PC-3 (cell line): ENCODE measurements at regions not wholly inside any gene's neighbourhood (a gene's known extent, or its start where the extent isn't known, plus 50 kb on each side); places are given as distances from the start of the nearest gene placed in this dataset.

ENCODE experiments used
- ATAC-seq: fragments of 200-7000 bp; cut with Tn5 transposase; 2 replicates; pipeline ENCODE4 v1.9.1; 2020; ENCODE audit warnings: mild to moderate bottlenecking, moderate library complexity
- BruUV-seq: library from RNA; stranded (reverse); fragments of 400-500 nt; replicated peaks from 2 replicates; lab custom pipeline; 2021; lab: Mats Ljungman, UMichigan
- CTCF ChIA-PET: fragments of 300-600 bp; sonication (Branson Sonifier 250); formaldehyde crosslinking; loops from one replicate; lab custom pipeline; 2022; ENCODE audit warnings: antibody characterized with exemption; lab: Charles Lee
- POLR2A ChIA-PET: fragments of 300-600 bp; sonication (Branson Sonifier 250); formaldehyde crosslinking; loops from one replicate; lab custom pipeline; 2022; ENCODE audit warnings: antibody characterized with exemption; ENCODE audit not compliant: unreplicated experiment; lab: Charles Lee
- DNase-seq: peaks from one replicate; pipeline ENCODE4 v3.0.0-alpha.2; 2015
- H2AFZ ChIP-seq: fragments of 300-600 bp; sonication (generic); 2 replicates; pipeline ENCODE4 v1.6.0; 2016; ENCODE audit warnings: antibody characterized with exemption, low read length
- H3F3A ChIP-seq: fragments of 300-600 bp; sonication (generic); one replicate; pipeline ENCODE4 v1.6.0; 2017; ENCODE audit warnings: antibody characterized with exemption, low read length, control low read depth, mild to moderate bottlenecking; ENCODE audit not compliant: unreplicated experiment
- H3K27ac ChIP-seq: fragments of 300-600 bp; sonication (generic); 2 replicates; pipeline ENCODE4 v1.5.1; 2016; ENCODE audit warnings: mild to moderate bottlenecking, low read length
- H3K27me3 ChIP-seq: fragments of 300-600 bp; sonication (generic); 2 replicates; pipeline ENCODE4 v1.6.1; 2016; ENCODE audit warnings: low read length, mixed read lengths
- H3K36me3 ChIP-seq: fragments of 300-600 bp; sonication (generic); 2 replicates; pipeline ENCODE4 v1.6.1; 2016; ENCODE audit warnings: low read depth, mixed run types, low read length, mixed read lengths
- H3K4me1 ChIP-seq: fragments of 300-600 bp; sonication (generic); 2 replicates; pipeline ENCODE4 v1.5.1; 2016; ENCODE audit warnings: low read length; ENCODE audit not compliant: insufficient read depth
- H3K4me2 ChIP-seq: fragments of 300-600 bp; sonication (generic); 2 replicates; pipeline ENCODE4 v1.6.0; 2016; ENCODE audit warnings: low read length
- H3K4me3 ChIP-seq: fragments of 300-600 bp; sonication (generic); 2 replicates; pipeline ENCODE4 v1.5.1; 2016; ENCODE audit warnings: mild to moderate bottlenecking, low read length, mixed read lengths
- H3K79me2 ChIP-seq: fragments of 300-600 bp; sonication (generic); 2 replicates; pipeline ENCODE4 v1.6.1; 2017; ENCODE audit warnings: low read length, mixed read lengths
- H3K9ac ChIP-seq: fragments of 300-600 bp; sonication (generic); 2 replicates; pipeline ENCODE4 v1.6.0; 2016; ENCODE audit warnings: mild to moderate bottlenecking, low read length
- H3K9me2 ChIP-seq: fragments of 300-600 bp; sonication (generic); replicated peaks from 2 replicates; pipeline ENCODE4 v1.6.1; 2016; ENCODE audit warnings: mixed run types, low read length, mixed read lengths
- H3K9me3 ChIP-seq: fragments of 300-600 bp; sonication (generic); 2 replicates; pipeline ENCODE4 v1.6.1; 2016; ENCODE audit warnings: low read length, mixed read lengths
- H4K20me1 ChIP-seq: fragments of 300-600 bp; sonication (generic); 2 replicates; pipeline ENCODE4 v1.6.1; 2016; ENCODE audit warnings: low read length, mixed read lengths
- EZH2 ChIP-seq: fragments of 300-600 bp; sonication (generic); IDR thresholded peaks from one replicate; pipeline ENCODE4 v1.6.1; 2017; ENCODE audit warnings: antibody characterized with exemption, mild to moderate bottlenecking, low read length; ENCODE audit not compliant: unreplicated experiment
- EZH2phosphoT487 ChIP-seq: fragments of 300-600 bp; sonication (generic); IDR thresholded peaks from 2 replicates; pipeline ENCODE4 v1.6.1; 2018; ENCODE audit warnings: mild to moderate bottlenecking, antibody characterized with exemption, low read length, borderline replicate concordance
- intact Hi-C: fragments of 100-400 bp; cut with micrococcal nuclease; formaldehyde crosslinking; loops from 2 replicates; pipeline ENCODE4 v1.9.0; 2023
- TF ChIP-seq, protein P1 (sequence below): fragments of 300-600 bp; sonication (generic); conservative IDR thresholded peaks from 2 replicates; pipeline ENCODE4 v1.5.1; 2017; ENCODE audit warnings: antibody characterized with exemption, low read depth, mild to moderate bottlenecking, low read length

DNA sequence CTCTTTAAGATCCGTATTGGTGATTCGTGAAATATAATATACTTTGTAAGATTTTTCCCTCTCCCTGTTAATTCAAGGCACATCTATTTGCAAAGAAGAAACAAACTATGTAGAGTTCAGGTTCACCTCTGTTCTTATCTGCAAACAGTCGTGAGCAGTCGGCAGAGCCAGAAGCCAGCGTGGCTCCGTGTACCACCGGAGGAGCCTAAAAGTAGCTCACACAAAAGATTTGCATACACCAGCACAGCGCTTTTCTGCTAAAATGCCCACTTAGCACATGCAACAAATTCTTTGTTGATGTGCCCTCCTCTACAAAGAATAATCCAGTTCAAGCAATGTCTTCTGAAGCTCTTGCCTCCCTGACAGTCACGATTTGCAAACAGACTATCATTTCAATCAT is 416.0 kb upstream of the TENM3 start:
- CTCF ChIA-PET, result no interaction called here
- Histone ChIP-seq H3K27me3 (no peaks in the 10 kb centered on the region), H3K9ac (no peak overlapping the region), H3K4me3 (no peak overlapping the region), H4K20me1 (no peaks in the 10 kb centered on the region), H3K9me2 (no peaks in the 10 kb centered on the region), H3K36me3 (no peaks in the 10 kb centered on the region), H2AFZ (no peak overlapping the region), H3K27ac (no peak overlapping the region), H3K4me1 (no peaks in the 10 kb centered on the region), H3K79me2 (no peaks in the 10 kb centered on the region), H3K4me2 (no peak overlapping the region), H3K9me3 (no peaks in the 10 kb centered on the region), H3F3A (no peaks in the 10 kb centered on the region)
- no peak for DNase-seq
- BruUV-seq, result no TSS peak
- POLR2A ChIA-PET, result no interaction called here
- intact Hi-C loops, result no loop called here
- no peak for ATAC-seq
- TF ChIP-seq EZH2, result no peak
- TF ChIP-seq, protein P1, sequence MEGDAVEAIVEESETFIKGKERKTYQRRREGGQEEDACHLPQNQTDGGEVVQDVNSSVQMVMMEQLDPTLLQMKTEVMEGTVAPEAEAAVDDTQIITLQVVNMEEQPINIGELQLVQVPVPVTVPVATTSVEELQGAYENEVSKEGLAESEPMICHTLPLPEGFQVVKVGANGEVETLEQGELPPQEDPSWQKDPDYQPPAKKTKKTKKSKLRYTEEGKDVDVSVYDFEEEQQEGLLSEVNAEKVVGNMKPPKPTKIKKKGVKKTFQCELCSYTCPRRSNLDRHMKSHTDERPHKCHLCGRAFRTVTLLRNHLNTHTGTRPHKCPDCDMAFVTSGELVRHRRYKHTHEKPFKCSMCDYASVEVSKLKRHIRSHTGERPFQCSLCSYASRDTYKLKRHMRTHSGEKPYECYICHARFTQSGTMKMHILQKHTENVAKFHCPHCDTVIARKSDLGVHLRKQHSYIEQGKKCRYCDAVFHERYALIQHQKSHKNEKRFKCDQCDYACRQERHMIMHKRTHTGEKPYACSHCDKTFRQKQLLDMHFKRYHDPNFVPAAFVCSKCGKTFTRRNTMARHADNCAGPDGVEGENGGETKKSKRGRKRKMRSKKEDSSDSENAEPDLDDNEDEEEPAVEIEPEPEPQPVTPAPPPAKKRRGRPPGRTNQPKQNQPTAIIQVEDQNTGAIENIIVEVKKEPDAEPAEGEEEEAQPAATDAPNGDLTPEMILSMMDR, result no peak
- TF ChIP-seq EZH2phosphoT487, result no peak

DNA sequence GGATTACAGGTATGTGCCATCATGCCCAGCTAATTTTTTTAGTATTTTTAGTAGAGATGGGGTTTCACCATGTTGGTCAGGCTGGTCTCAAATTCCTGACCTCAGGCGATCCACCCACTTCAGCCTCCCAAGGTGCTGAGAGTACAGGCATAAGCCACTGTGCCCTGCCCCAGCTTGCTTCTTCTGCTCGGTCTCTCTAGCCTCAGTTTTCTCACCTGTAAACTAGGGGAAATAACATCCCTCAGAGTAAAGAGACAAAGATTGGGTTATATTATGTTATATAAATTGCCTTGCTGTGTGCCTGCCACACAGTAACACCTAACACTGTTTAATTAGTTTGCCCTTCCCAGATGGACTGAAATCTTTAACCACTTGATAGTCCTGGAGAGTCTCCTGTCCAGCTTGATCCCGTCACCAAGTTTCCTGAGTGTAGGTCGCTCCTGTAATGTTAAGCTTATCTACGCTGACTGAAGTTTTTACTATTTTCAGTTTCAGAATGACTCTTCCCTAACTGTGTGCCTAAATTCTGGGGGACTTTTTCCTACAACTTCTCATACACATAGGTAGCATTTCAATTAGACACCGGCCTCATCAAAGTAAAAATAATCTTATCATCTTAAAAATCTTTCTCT is 412.7 kb upstream of the TENM3 start:
- no peak for DNase-seq
- BruUV-seq, result no TSS peak
- Histone ChIP-seq H3K4me1 (no peaks in the 10 kb centered on the region), H3K9me2 (no peaks in the 10 kb centered on the region), H3K27me3 (no peaks in the 10 kb centered on the region), H3K27ac (no peak overlapping the region), H3K9ac (no peak overlapping the region), H4K20me1 (no peaks in the 10 kb centered on the region), H3F3A (no peaks in the 10 kb centered on the region), H3K4me3 (no peak overlapping the region), H3K4me2 (no peak overlapping the region), H3K79me2 (no peaks in the 10 kb centered on the region), H3K9me3 (no peaks in the 10 kb centered on the region), H3K36me3 (no peaks in the 10 kb centered on the region), H2AFZ (no peak overlapping the region)
- ATAC-seq, result no peak
- ChIA-PET POLR2A (no interaction called here), CTCF (no interaction called here)
- TF ChIP-seq, protein P1, result no peak
- TF ChIP-seq EZH2phosphoT487 (no peak), EZH2 (no peak)
- intact Hi-C loops, result no loop called here

DNA sequence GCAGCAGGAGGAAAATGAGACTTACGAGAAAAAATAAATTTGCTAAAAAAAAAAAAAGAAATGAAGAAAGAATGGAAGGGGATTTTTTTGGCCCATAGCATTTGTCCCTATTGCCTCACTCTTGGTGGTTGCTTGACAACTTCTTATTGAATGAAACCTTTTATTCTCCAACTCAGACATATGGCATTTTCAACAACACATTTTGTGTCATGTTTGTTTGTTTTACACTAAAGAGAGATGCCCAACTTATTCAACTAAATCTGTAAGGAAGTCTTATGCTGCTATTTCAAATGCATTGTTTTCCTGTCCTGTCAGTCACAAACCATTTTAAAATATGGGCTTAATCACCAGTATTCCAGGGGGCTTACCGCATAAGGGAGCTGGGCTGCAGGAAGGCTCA is 409.1 kb upstream of the TENM3 start:
- Histone ChIP-seq H3K4me1 (no peaks in the 10 kb centered on the region), H4K20me1 (no peaks in the 10 kb centered on the region), H3K27me3 (no peaks in the 10 kb centered on the region), H2AFZ (no peak overlapping the region), H3K9ac (no peak overlapping the region), H3K36me3 (no peaks in the 10 kb centered on the region), H3K9me3 (no peaks in the 10 kb centered on the region), H3K27ac (no peak overlapping the region), H3K4me2 (no peak overlapping the region), H3K9me2 (no peaks in the 10 kb centered on the region), H3K4me3 (no peak overlapping the region), H3K79me2 (no peaks in the 10 kb centered on the region), H3F3A (no peaks in the 10 kb centered on the region)
- no TSS peak for BruUV-seq
- TF ChIP-seq EZH2 (no peak), EZH2phosphoT487 (no peak)
- TF ChIP-seq, protein P1, result no peak
- CTCF ChIA-PET, result no interaction called here
- no peak for DNase-seq
- ATAC-seq, result no peak
- intact Hi-C loops, result no loop called here
- POLR2A ChIA-PET, result no interaction called here
